Adrenal gland (tissue), 9 donors: ENCODE measurements at regions not wholly inside any gene's neighbourhood (a gene's known extent, or its start where the extent isn't known, plus 50 kb on each side); places are given as distances from the start of the nearest gene placed in this dataset.

ENCODE experiments used
- DNase-seq, 7 donors: peaks; one replicate each; pipeline ENCODE4 v3.0.0-alpha.2; 2019 to 2020
- H3K27ac ChIP-seq, 5 donors: fragments of 200-600 bp; sonication (generic) in 4 of 5; 1 replicate in 3 of 5; 2 replicates in 2 of 5; pipeline versions ENCODE4 v1.5.1 to v1.8.0; 2016 to 2020; ENCODE audit warnings: mild to moderate bottlenecking in 1 of 5
- H3K27me3 ChIP-seq: fragments of 200-600 bp; 2 replicates; pipeline ENCODE4 v1.8.0; 2021
- H3K36me3 ChIP-seq, 2 donors: fragments of 200-600 bp; replicated peaks in 1 of 2; 1 replicate in 1 of 2; 2 replicates in 1 of 2; pipeline versions ENCODE4 v1.5.1 to v1.8.0; 2018 to 2022
- H3K4me1 ChIP-seq, 2 donors: fragments of 200-600 bp; replicated peaks in 1 of 2; 1 replicate in 1 of 2; 2 replicates in 1 of 2; pipeline versions ENCODE4 v1.5.1 to v1.8.0; 2018 to 2021
- H3K4me3 ChIP-seq, 4 donors: fragments of 200-600 bp; sonication (generic) in 3 of 4; one replicate each; pipeline ENCODE4 v1.5.1; 2016 to 2018
- H3K9me3 ChIP-seq, 3 donors: fragments of 200-600 bp; sonication (generic) in 1 of 3; replicated peaks in 1 of 3; 1 replicate in 2 of 3; 2 replicates in 1 of 3; pipeline versions ENCODE4 v1.5.1 to v1.8.0; 2016 to 2021
- POLR2A ChIP-seq, 2 donors: fragments of 450-650 bp; IDR thresholded peaks; one replicate each; pipeline ENCODE4 v1.6.1; 2017; ENCODE audit warnings: antibody characterized with exemption in 2 of 2, mild to moderate bottlenecking in 2 of 2, moderate library complexity in 1 of 2
- WGBS, 4 donors: extraction: QIAGEN DNeasy Blood & Tissue Kit in 2 of 4; methylation state at CpG; one replicate each; pipeline versions ENCODE4 v1.1.5 to v1.1.7; 2013 to 2017; 5-methylcytosine and 5-hydroxymethylcytosine counted together
- intact Hi-C, 2 donors: fragments of 100-400 bp; cut with DNase I; formaldehyde crosslinking; loops; one replicate each; pipeline versions ENCODE4 v1.14.1 to v1.15.0; 2022 to 2023
- TF ChIP-seq, protein P1 (sequence below), 6 experiments: fragments of 450-650 bp in 4 of 6; fragments of 200-600 bp in 2 of 6; sonication (generic) in 1 of 6; IDR thresholded peaks; 1 replicate in 5 of 6; 2 replicates in 1 of 6; pipeline versions ENCODE4 v1.5.1 to v1.8.0; 2016 to 2021; ENCODE audit warnings: antibody characterized with exemption in 6 of 6, mild to moderate bottlenecking in 2 of 6, moderate library complexity in 1 of 6
- donor health status: healthy with polysubstance abuse.
- donor health status: Bipolar disorder and iron deficiency.
- donor health status: DM: yes; HTN: yes; CAD: no.
- donor health status: DM: no; HTN: no; CAD: no.
- donor health status: DM: no; HTN: no; CAD: no.

GRCh38 chr9:105950448-105950847 is 256.1 kb downstream of the TMEM38B start:
- WGBS, 4 donors: 67 to 90% (median 83%) methylated on average over 1 to 2 of the region's 2 CpGs
- intact Hi-C loops: no loop called here
- no peaks in the 10 kb centered on the region for H3K27me3 ChIP-seq
- TF ChIP-seq, protein P1, sequence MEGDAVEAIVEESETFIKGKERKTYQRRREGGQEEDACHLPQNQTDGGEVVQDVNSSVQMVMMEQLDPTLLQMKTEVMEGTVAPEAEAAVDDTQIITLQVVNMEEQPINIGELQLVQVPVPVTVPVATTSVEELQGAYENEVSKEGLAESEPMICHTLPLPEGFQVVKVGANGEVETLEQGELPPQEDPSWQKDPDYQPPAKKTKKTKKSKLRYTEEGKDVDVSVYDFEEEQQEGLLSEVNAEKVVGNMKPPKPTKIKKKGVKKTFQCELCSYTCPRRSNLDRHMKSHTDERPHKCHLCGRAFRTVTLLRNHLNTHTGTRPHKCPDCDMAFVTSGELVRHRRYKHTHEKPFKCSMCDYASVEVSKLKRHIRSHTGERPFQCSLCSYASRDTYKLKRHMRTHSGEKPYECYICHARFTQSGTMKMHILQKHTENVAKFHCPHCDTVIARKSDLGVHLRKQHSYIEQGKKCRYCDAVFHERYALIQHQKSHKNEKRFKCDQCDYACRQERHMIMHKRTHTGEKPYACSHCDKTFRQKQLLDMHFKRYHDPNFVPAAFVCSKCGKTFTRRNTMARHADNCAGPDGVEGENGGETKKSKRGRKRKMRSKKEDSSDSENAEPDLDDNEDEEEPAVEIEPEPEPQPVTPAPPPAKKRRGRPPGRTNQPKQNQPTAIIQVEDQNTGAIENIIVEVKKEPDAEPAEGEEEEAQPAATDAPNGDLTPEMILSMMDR (IDR thresholded peaks at IDR 0.05): no peak
- no peak for TF ChIP-seq POLR2A (IDR thresholded peaks at IDR 0.05)
- H3K9me3 ChIP-seq: no peaks in the 10 kb centered on the region
- no peak for DNase-seq
- H3K36me3 ChIP-seq: no peaks in the 10 kb centered on the region
- no peak overlapping the region for H3K27ac ChIP-seq
- H3K4me1 ChIP-seq: no peaks in the 10 kb centered on the region
- no peak overlapping the region for H3K4me3 ChIP-seq

DNA sequence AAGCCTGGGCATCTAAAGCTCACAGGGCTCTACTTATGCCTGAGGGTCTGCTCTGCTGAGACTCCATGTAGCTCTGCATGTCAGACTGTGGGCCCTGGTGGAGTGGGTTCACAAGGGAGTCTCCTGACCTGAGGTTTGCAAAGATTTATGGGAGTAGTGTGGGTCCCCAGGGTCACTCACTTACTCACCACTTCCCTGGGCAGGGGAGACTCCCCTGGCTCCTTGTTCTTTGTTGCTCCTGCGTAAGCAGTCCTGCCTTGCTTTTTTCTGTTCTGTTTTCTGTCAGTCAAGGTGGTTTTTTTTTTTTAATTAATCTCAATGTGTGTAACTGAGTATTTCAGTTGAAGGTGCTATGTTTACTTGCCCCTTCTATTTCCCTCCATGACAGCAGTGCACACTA is 256.6 kb downstream of the TMEM38B start:
- no peak overlapping the region for H3K4me3 ChIP-seq
- H3K27me3 ChIP-seq: no peaks in the 10 kb centered on the region
- DNase-seq: no peak
- no peaks in the 10 kb centered on the region for H3K36me3 ChIP-seq
- no peaks in the 10 kb centered on the region for H3K9me3 ChIP-seq
- no peak overlapping the region for H3K27ac ChIP-seq
- 87 to 95% (median 91%) methylated on average over 1 of the region's 1 CpG for WGBS, 4 donors
- no peaks in the 10 kb centered on the region for H3K4me1 ChIP-seq
- TF ChIP-seq POLR2A (IDR thresholded peaks at IDR 0.05): no peak
- TF ChIP-seq, protein P1 (IDR thresholded peaks at IDR 0.05): no peak
- intact Hi-C loops: no loop called here

GRCh38 chr9:105954517-105954916 is 260.2 kb downstream of the TMEM38B start:
- DNase-seq: no peak
- Histone ChIP-seq H3K4me1 (no peaks in the 10 kb centered on the region), H3K36me3 (no peaks in the 10 kb centered on the region), H3K27ac (no peak overlapping the region), H3K9me3 (no peaks in the 10 kb centered on the region), H3K4me3 (no peak overlapping the region), H3K27me3 (no peaks in the 10 kb centered on the region)
- WGBS, 4 donors: 75 to 90% (median 82%) methylated on average over 1 of the region's 1 CpG
- intact Hi-C loops: no loop called here
- TF ChIP-seq POLR2A (IDR thresholded peaks at IDR 0.05): no peak
- TF ChIP-seq, protein P1 (IDR thresholded peaks at IDR 0.05): no peak

GRCh38 chr9:105957830-105958229 is 263.5 kb downstream of the TMEM38B start:
- Histone ChIP-seq H3K27ac (no peak overlapping the region), H3K4me3 (no peak overlapping the region), H3K36me3 (no peaks in the 10 kb centered on the region), H3K27me3 (no peaks in the 10 kb centered on the region), H3K4me1 (no peaks in the 10 kb centered on the region), H3K9me3 (no peaks in the 10 kb centered on the region)
- WGBS, 4 donors: 77 to 88% (median 79%) methylated on average over 1 of the region's 1 CpG
- intact Hi-C loops: no loop called here
- TF ChIP-seq POLR2A (IDR thresholded peaks at IDR 0.05): no peak
- DNase-seq: no peak

- Histone ChIP-seq H3K36me3 (no peaks in the 10 kb centered on the region), H3K4me3 (no peak overlapping the region), H3K27me3 (no peaks in the 10 kb centered on the region), H3K9me3 (no peaks in the 10 kb centered on the region), H3K27ac (no peak overlapping the region), H3K4me1 (no peaks in the 10 kb centered on the region)
- intact Hi-C loops: no loop called here
- no peak for DNase-seq
- TF ChIP-seq, protein P1 (IDR thresholded peaks at IDR 0.05): no peak
- no peak for TF ChIP-seq POLR2A (IDR thresholded peaks at IDR 0.05)
- 81 to 91% (median 85%) methylated on average over 3 of the region's 3 CpGs for WGBS, 4 donors
Observed at GRCh38 chr9:105958587-105958986, 264.2 kb downstream of the TMEM38B start.
